GM06990 (cell line): ENCODE measurements at regions not wholly inside any gene's neighbourhood (a gene's known extent, or its start where the extent isn't known, plus 50 kb on each side); places are given as distances from the start of the nearest gene placed in this dataset.

ENCODE experiments used
- DNase-seq: peaks from one replicate; pipeline ENCODE4 v3.0.0-alpha.2; 2011; ENCODE audit not compliant: insufficient read length; ENCODE audit errors: extremely low read depth
- H3K27me3 ChIP-seq: replicated peaks from 2 replicates; pipeline ENCODE4 v1.6.0; 2011; ENCODE audit warnings: low read length; ENCODE audit not compliant: control insufficient read depth, insufficient read depth
- H3K36me3 ChIP-seq: 2 replicates; pipeline ENCODE4 v1.5.1; 2011; ENCODE audit warnings: low read length; ENCODE audit not compliant: control insufficient read depth, insufficient read depth
- H3K4me3 ChIP-seq: replicated peaks from 2 replicates; pipeline ENCODE4 v1.5.1; 2011; ENCODE audit warnings: low read depth, mild to moderate bottlenecking, control low read depth, low read length
- CTCF ChIP-seq: IDR thresholded peaks from 2 replicates; pipeline ENCODE4 v1.5.1; 2011; ENCODE audit warnings: low read length, control low read depth, mild to moderate bottlenecking, inconsistent platforms; ENCODE audit not compliant: insufficient read depth, poor library complexity, severe bottlenecking

DNA sequence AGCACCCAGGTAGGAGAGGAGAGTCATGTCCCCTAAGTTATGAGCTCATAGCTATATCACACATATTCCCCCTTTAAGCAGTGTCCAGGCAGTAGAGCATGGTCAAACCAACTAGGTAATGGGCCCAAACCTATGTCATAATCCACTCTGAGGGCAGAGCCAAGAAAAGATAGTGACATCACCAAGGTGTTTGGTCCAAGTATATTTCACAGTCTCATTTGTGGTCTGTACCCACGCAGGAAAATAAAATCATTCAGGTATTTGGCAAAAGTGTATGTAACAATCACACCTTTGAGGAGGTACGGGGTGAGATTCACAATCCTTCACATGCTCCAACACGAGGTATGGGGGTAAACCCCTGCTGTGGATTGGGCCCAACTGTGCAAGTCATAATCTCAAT lies 2112.8 kb downstream of the TP53TG3F start:
- Histone ChIP-seq H3K4me3 (no peak overlapping the region), H3K36me3 (no peaks in the 10 kb centered on the region), H3K27me3 (no peaks in the 10 kb centered on the region)
- no peak for DNase-seq
- TF ChIP-seq CTCF, result no peak

- Histone ChIP-seq H3K27me3 (no peaks in the 10 kb centered on the region), H3K4me3 (no peak overlapping the region), H3K36me3 (no peaks in the 10 kb centered on the region)
- TF ChIP-seq CTCF, result no peak
- DNase-seq, result no peak
These were observed 2114.0 kb downstream of the TP53TG3F start for GRCh38 chr16:35573407-35573806.

DNA sequence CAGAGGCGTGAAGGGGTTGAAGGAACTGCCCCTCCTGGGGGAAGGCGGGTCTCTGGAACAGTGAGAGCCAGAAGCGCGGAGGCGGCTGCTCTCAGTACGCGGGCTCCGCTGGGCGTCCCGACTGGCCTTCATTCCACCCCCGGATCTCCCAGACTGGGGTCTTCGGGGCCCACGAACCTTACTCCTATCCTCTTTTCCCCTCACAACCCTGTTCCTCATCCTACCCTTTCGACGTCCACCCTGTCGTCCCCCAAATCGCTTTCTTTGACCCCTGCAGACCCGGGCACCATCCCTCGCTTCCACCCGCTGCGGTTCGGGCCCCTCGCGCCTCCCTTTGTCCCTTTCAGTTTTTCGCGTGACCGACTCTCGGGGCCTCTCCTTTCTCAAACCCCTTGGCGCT lies 2114.6 kb downstream of the TP53TG3F start:
- no peaks in the 10 kb centered on the region for H3K36me3 ChIP-seq
- no peaks in the 10 kb centered on the region for H3K27me3 ChIP-seq
- no peak for DNase-seq
- TF ChIP-seq CTCF, result no peak
- no peak overlapping the region for H3K4me3 ChIP-seq

DNA sequence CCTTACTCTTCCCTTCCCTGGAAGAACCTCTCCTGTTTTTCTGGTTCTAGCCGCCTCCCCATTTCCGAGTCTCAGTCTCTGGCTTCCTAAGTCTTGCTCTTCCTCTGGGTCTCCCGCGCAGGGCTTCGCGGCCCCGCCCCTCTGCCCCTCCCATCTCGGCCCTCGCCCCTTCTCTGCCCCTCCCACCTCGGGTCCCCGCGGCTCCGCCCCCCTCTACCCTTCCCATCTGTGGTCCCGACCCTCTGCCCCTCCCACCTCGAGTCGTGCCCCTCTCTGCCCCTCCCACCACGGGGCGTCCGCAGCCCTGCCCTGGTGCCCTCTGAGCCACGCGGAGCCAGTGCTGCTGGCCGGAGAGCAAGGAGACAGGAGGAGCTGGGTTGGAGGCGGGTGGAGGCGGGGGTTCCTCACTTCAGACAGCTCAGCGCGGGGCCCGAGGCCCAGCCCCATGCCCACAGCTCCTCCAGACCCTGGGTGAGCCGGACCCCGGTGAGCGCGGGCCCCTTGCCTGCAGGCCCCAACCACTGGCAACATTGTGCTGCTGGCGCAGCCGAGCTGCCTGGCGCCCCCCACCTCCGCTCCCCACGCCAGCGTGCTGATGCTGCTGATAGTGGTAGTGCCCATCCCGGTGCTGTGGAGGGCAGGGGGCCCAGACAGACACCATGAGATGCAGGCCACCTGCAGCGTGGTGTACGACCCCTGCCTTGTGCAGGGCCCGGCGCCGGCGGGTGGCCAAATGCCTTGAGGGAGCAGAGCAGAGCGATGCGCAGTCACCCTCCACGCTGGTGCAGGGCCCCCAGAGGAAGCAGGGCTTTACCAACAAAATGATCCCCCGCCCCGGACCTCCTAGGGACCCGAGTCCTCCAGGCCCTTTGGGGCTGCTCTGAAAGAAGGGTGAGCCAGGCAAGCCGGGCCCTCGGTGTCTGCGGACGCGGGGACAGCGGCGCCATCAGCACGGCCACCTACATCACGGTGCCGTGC lies 2115.3 kb downstream of the TP53TG3F start:
- Histone ChIP-seq H3K4me3 (no peak overlapping the region), H3K27me3 (no peaks in the 10 kb centered on the region), H3K36me3 (no peaks in the 10 kb centered on the region)
- no peak for TF ChIP-seq CTCF
- no peak for DNase-seq

DNA sequence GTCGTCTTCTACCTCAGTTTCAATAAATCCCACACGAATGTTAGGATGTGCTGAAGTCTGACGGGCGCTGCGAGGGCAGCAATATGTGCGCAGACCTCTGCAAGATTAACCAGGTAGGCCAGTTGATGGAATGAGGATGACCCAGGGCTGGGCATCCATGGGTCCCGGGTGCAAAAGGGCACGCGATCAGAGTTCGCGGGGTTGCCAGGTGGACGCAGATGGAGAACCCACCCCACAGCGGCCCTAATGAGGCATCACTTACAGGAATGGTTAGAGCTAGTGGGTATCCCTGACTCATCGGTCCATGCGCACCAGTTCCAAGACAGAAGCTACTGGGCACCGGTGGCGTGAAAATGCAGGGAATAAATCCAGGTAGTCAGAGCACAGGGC lies 2116.0 kb downstream of the TP53TG3F start:
- Histone ChIP-seq H3K4me3 (no peak overlapping the region), H3K27me3 (no peaks in the 10 kb centered on the region), H3K36me3 (no peaks in the 10 kb centered on the region)
- no peak for TF ChIP-seq CTCF
- DNase-seq, result no peak
